RWPE1 (cell line): ENCODE measurements at regions not wholly inside any gene's neighbourhood (a gene's known extent, or its start where the extent isn't known, plus 50 kb on each side); places are given as distances from the start of the nearest gene placed in this dataset.

Experiments used
- CTCF ChIA-PET: fragments of 350-600 bp; sonication (Branson Sonifier 250); formaldehyde crosslinking; extraction: SDS; loops from one replicate; lab custom pipeline; 2021; lab: Yijun Ruan, JAX
- POLR2A ChIA-PET: fragments of 400-600 bp; formaldehyde crosslinking; extraction: SDS; loops from one replicate; lab custom pipeline; 2020; ENCODE audit warnings: antibody characterized with exemption; ENCODE audit not compliant: low non-redundant PET; lab: Yijun Ruan, JAX
- DNase-seq: peaks from one replicate; pipeline ENCODE4 v3.0.0; 2012; ENCODE audit warnings: low spot score
- H3K27ac ChIP-seq: fragments of 450-650 bp; 2 replicates; pipeline ENCODE4 v1.5.1; 2017
- TF ChIP-seq, protein P1 (sequence below): fragments of 450-650 bp; conservative IDR thresholded peaks from 2 replicates; pipeline ENCODE4 v1.5.1; 2017; ENCODE audit warnings: low read depth, mild to moderate bottlenecking

- TF ChIP-seq, protein P1, sequence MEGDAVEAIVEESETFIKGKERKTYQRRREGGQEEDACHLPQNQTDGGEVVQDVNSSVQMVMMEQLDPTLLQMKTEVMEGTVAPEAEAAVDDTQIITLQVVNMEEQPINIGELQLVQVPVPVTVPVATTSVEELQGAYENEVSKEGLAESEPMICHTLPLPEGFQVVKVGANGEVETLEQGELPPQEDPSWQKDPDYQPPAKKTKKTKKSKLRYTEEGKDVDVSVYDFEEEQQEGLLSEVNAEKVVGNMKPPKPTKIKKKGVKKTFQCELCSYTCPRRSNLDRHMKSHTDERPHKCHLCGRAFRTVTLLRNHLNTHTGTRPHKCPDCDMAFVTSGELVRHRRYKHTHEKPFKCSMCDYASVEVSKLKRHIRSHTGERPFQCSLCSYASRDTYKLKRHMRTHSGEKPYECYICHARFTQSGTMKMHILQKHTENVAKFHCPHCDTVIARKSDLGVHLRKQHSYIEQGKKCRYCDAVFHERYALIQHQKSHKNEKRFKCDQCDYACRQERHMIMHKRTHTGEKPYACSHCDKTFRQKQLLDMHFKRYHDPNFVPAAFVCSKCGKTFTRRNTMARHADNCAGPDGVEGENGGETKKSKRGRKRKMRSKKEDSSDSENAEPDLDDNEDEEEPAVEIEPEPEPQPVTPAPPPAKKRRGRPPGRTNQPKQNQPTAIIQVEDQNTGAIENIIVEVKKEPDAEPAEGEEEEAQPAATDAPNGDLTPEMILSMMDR: no peak
- no peak for DNase-seq
- POLR2A ChIA-PET: no interaction called here
- H3K27ac ChIP-seq: no peak overlapping the region
- CTCF ChIA-PET: no interaction called here
Measured at GRCh38 chr6:170483413-170483812, 69.7 kb downstream of the PSMB1 start.

- no peak for DNase-seq
- ChIA-PET POLR2A (no interaction called here), CTCF (no interaction called here)
- no peak overlapping the region for H3K27ac ChIP-seq
- TF ChIP-seq, protein P1: no peak
Measured at GRCh38 chr6:170480050-170480692, 72.9 kb downstream of the PSMB1 start.

- DNase-seq: no peak
- TF ChIP-seq, protein P1: no peak
- H3K27ac ChIP-seq: no peak overlapping the region
- POLR2A ChIA-PET: no interaction called here
- CTCF ChIA-PET: no interaction called here
Measured at GRCh38 chr6:170476360-170476759, 76.7 kb downstream of the PSMB1 start.

GRCh38 chr6:170475118-170475517, 78.0 kb downstream of the PSMB1 start:
- CTCF ChIA-PET: interaction anchor here (0.6 kb wide), 1 partner anchor 1373 kb away, joined by 3 read pairs; no protein-coding TSS in a partner anchor
- POLR2A ChIA-PET: no interaction called here
- H3K27ac ChIP-seq: no peak overlapping the region
- no peak for DNase-seq
- TF ChIP-seq, protein P1: no peak

GRCh38 chr6:170473801-170474200, 79.3 kb downstream of the PSMB1 start:
- POLR2A ChIA-PET: no interaction called here
- CTCF ChIA-PET: interaction anchor here (0.6 kb wide), 1 partner anchor 690 kb away, joined by 4 read pairs; no protein-coding TSS in a partner anchor
- H3K27ac ChIP-seq: no peak overlapping the region
- TF ChIP-seq, protein P1: no peak
- no peak for DNase-seq

DNA sequence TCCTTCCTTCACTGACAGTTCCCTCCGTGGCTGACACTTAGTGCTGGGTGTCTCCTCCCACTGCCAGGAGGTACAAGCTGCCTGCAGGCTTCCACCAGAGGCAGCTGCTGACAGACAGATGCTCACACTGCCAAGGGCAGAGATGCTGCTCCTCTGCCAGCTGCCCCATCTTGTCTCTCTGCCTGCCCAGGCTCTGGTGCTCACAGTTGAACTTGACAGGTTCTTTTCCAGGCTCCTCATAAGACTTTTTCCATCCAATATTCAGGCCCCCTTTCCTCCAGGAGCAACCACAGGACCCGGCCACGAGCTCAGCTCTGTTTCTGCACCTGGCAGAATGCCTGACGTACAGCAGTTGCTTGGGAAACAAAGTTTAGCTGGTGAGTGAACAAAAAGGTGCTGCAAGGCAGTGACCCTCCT, 79.8 kb downstream of the PSMB1 start:
- POLR2A ChIA-PET: no interaction called here
- TF ChIP-seq, protein P1: no peak
- CTCF ChIA-PET: interaction anchor here (0.6 kb wide), 1 partner anchor 689 kb away, joined by 4 read pairs; no protein-coding TSS in a partner anchor
- no peak overlapping the region for H3K27ac ChIP-seq
- no peak for DNase-seq
